ENCODE measurements at regions not wholly inside any gene's neighbourhood (a gene's known extent, or its start where the extent isn't known, plus 50 kb on each side); places are given as distances from the start of the nearest gene placed in this dataset.

GRCh38 chr3:74054566-74054965 is 429.8 kb upstream of the PDZRN3 start:
- BruUV-seq (replicated peaks), result no TSS peak
- no peaks in the 10 kb centered on the region for H3K9me3 ChIP-seq (replicated peaks; ENCODE audit: control insufficient read depth, insufficient read depth, low read length)
- H3K79me2 ChIP-seq (ENCODE audit: control insufficient read depth, insufficient read depth, low read length), result no peaks in the 10 kb centered on the region
- H3K4me2 ChIP-seq (ENCODE audit: control insufficient read depth, insufficient read depth), result no peak overlapping the region
- no peaks in the 10 kb centered on the region for H3K27me3 ChIP-seq (replicated peaks in 1 of 2; ENCODE audit: control insufficient read depth in 2 of 2, insufficient read depth in 2 of 2, low read length in 1 of 2)
- no peaks in the 10 kb centered on the region for H4K20me1 ChIP-seq (ENCODE audit: control insufficient read depth, insufficient read depth)
- intact Hi-C loops (cut with micrococcal nuclease; ENCODE audit: unreplicated experiment) (no loop called here), in situ Hi-C loops (cut with MboI) (no loop called here)
- SMC1A ChIA-PET (ENCODE audit: uncharacterized antibody, unreplicated experiment), result interaction anchor here (1.4 kb wide), 1 partner anchor 9 kb away, joined by 3 read pairs; no protein-coding TSS in a partner anchor
- TF ChIP-seq TARDBP (IDR thresholded peaks at IDR 0.05; ENCODE audit: borderline replicate concordance), result no peak
- TF ChIP-seq, protein P1, sequence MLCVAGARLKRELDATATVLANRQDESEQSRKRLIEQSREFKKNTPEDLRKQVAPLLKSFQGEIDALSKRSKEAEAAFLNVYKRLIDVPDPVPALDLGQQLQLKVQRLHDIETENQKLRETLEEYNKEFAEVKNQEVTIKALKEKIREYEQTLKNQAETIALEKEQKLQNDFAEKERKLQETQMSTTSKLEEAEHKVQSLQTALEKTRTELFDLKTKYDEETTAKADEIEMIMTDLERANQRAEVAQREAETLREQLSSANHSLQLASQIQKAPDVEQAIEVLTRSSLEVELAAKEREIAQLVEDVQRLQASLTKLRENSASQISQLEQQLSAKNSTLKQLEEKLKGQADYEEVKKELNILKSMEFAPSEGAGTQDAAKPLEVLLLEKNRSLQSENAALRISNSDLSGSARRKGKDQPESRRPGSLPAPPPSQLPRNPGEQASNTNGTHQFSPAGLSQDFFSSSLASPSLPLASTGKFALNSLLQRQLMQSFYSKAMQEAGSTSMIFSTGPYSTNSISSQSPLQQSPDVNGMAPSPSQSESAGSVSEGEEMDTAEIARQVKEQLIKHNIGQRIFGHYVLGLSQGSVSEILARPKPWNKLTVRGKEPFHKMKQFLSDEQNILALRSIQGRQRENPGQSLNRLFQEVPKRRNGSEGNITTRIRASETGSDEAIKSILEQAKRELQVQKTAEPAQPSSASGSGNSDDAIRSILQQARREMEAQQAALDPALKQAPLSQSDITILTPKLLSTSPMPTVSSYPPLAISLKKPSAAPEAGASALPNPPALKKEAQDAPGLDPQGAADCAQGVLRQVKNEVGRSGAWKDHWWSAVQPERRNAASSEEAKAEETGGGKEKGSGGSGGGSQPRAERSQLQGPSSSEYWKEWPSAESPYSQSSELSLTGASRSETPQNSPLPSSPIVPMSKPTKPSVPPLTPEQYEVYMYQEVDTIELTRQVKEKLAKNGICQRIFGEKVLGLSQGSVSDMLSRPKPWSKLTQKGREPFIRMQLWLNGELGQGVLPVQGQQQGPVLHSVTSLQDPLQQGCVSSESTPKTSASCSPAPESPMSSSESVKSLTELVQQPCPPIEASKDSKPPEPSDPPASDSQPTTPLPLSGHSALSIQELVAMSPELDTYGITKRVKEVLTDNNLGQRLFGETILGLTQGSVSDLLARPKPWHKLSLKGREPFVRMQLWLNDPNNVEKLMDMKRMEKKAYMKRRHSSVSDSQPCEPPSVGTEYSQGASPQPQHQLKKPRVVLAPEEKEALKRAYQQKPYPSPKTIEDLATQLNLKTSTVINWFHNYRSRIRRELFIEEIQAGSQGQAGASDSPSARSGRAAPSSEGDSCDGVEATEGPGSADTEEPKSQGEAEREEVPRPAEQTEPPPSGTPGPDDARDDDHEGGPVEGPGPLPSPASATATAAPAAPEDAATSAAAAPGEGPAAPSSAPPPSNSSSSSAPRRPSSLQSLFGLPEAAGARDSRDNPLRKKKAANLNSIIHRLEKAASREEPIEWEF (IDR thresholded peaks at IDR 0.05; ENCODE audit: insufficient replicate concordance, low read depth, low read length), result no peak
- no peak for TF ChIP-seq SUPT20H (IDR thresholded peaks at IDR 0.05; ENCODE audit: borderline replicate concordance, control insufficient read depth, low read depth, low read length)
- TF ChIP-seq NFXL1 (IDR thresholded peaks at IDR 0.05; ENCODE audit: borderline replicate concordance), result no peak
- no peak for TF ChIP-seq POU2F2 (IDR thresholded peaks at IDR 0.05; ENCODE audit: borderline replicate concordance, low read depth, low read length)
- TF ChIP-seq BACH1 (IDR thresholded peaks at IDR 0.05; ENCODE audit: borderline replicate concordance), result no peak
- no peak for TF ChIP-seq CHD4 (IDR thresholded peaks at IDR 0.05)
- TF ChIP-seq ZSCAN29 (IDR thresholded peaks at IDR 0.05), result no peak
- no peak for TF ChIP-seq CREB1 (IDR thresholded peaks at IDR 0.05; ENCODE audit: low read depth)
- TF ChIP-seq, protein P2, sequence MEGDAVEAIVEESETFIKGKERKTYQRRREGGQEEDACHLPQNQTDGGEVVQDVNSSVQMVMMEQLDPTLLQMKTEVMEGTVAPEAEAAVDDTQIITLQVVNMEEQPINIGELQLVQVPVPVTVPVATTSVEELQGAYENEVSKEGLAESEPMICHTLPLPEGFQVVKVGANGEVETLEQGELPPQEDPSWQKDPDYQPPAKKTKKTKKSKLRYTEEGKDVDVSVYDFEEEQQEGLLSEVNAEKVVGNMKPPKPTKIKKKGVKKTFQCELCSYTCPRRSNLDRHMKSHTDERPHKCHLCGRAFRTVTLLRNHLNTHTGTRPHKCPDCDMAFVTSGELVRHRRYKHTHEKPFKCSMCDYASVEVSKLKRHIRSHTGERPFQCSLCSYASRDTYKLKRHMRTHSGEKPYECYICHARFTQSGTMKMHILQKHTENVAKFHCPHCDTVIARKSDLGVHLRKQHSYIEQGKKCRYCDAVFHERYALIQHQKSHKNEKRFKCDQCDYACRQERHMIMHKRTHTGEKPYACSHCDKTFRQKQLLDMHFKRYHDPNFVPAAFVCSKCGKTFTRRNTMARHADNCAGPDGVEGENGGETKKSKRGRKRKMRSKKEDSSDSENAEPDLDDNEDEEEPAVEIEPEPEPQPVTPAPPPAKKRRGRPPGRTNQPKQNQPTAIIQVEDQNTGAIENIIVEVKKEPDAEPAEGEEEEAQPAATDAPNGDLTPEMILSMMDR (IDR thresholded peaks at IDR 0.05 in 2 of 3, conservative IDR thresholded peaks at IDR 0.05 in 1 of 3; ENCODE audit: control insufficient read depth in 2 of 3, extremely low read depth in 1 of 3, insufficient read depth in 1 of 3, low read depth in 3 of 3, low read length in 3 of 3), result no peak
- TF ChIP-seq BCL11A (IDR thresholded peaks at IDR 0.05; ENCODE audit: low read depth, low read length), result no peak
- no peak for TF ChIP-seq NR2F1 (conservative IDR thresholded peaks at IDR 0.05)
- no peaks in the 10 kb centered on the region for H3K4me1 ChIP-seq (ENCODE audit: control insufficient read depth, insufficient read depth, low read length)
- no peak for DNase-seq (ENCODE audit: low read depth, low spot score)
- no peak for FAIRE-seq
- no peak for ATAC-seq
- RAD21 ChIA-PET (ENCODE audit: unreplicated experiment), result no interaction called here
- no peak overlapping the region for H3K27ac ChIP-seq (ENCODE audit: control insufficient read depth, insufficient read depth)
- no peak overlapping the region for H3K9ac ChIP-seq (ENCODE audit: control insufficient read depth, insufficient read depth, low read length)
- no peaks in the 10 kb centered on the region for H3K36me3 ChIP-seq (ENCODE audit: control insufficient read depth in 2 of 2, insufficient read depth in 2 of 2, low read length in 1 of 2)
- no peak overlapping the region for H3K4me3 ChIP-seq
- POLR2A ChIA-PET, result no interaction called here
- H2AFZ ChIP-seq (ENCODE audit: control insufficient read depth, low read depth, low read length), result no peak overlapping the region
- CTCF ChIA-PET, result no interaction called here

All from GM12878 (cell line).